ENCODE measurements at regions not wholly inside any gene's neighbourhood (a gene's known extent, or its start where the extent isn't known, plus 50 kb on each side); places are given as distances from the start of the nearest gene placed in this dataset.

GRCh38 chr9:104334549-104334948, 169.5 kb upstream of the OR13F1 start:
- TF ChIP-seq, protein P1, sequence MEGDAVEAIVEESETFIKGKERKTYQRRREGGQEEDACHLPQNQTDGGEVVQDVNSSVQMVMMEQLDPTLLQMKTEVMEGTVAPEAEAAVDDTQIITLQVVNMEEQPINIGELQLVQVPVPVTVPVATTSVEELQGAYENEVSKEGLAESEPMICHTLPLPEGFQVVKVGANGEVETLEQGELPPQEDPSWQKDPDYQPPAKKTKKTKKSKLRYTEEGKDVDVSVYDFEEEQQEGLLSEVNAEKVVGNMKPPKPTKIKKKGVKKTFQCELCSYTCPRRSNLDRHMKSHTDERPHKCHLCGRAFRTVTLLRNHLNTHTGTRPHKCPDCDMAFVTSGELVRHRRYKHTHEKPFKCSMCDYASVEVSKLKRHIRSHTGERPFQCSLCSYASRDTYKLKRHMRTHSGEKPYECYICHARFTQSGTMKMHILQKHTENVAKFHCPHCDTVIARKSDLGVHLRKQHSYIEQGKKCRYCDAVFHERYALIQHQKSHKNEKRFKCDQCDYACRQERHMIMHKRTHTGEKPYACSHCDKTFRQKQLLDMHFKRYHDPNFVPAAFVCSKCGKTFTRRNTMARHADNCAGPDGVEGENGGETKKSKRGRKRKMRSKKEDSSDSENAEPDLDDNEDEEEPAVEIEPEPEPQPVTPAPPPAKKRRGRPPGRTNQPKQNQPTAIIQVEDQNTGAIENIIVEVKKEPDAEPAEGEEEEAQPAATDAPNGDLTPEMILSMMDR (IDR thresholded peaks at IDR 0.05) = no peak
- no peak for TF ChIP-seq POLR2AphosphoS5 (IDR thresholded peaks at IDR 0.05; ENCODE audit: low read depth, low read length)
- no peak for TF ChIP-seq REST (IDR thresholded peaks at IDR 0.05; ENCODE audit: insufficient read depth in 1 of 2, low read depth in 2 of 2, low read length in 1 of 2)
- TF ChIP-seq SIN3A (IDR thresholded peaks at IDR 0.05; ENCODE audit: borderline replicate concordance, insufficient read depth, low read depth, low read length) = no peak

Data from Panc1 (cell line).